Effector memory CD8-positive, alpha-beta T cell (primary cell): ENCODE measurements at regions not wholly inside any gene's neighbourhood (a gene's known extent, or its start where the extent isn't known, plus 50 kb on each side); places are given as distances from the start of the nearest gene placed in this dataset.
"Not testable (repeated sequence)": the region's sequence is repeated elsewhere in the genome, so short reads cannot be mapped to it uniquely, and the experiment has no call there.

ENCODE experiments used
- ATAC-seq: fragments of 150-1000 bp; cut with Tn5 transposase; replicated peaks from 2 replicates; pipeline ENCODE4 v1.10.0; 2021; ENCODE audit warnings: mild to moderate bottlenecking, moderate library complexity
- DNase-seq, 3 experiments: peaks; one replicate each; pipeline ENCODE4 v3.0.0; 2021
- H3K27ac Mint-ChIP-seq, 2 donors: one replicate each; pipeline ENCODE4 v1.8.0; 2022; ENCODE audit warnings: mild to moderate bottlenecking in 2 of 2, mixed read lengths in 2 of 2, moderate library complexity in 2 of 2
- H3K27me3 Mint-ChIP-seq, 2 donors: one replicate each; pipeline ENCODE4 v1.8.0; 2022; ENCODE audit warnings: mixed read lengths in 2 of 2
- H3K36me3 Mint-ChIP-seq: one replicate; pipeline ENCODE4 v1.8.0; 2022; ENCODE audit warnings: mild to moderate bottlenecking, moderate library complexity, mixed read lengths; ENCODE audit not compliant: insufficient read depth
- H3K4me1 Mint-ChIP-seq, 2 donors: one replicate each; pipeline ENCODE4 v1.8.0; 2022; ENCODE audit warnings: low read depth in 2 of 2, mixed read lengths in 2 of 2
- H3K4me3 Mint-ChIP-seq, 2 donors: one replicate each; pipeline ENCODE4 v1.8.0; 2022; ENCODE audit warnings: mild to moderate bottlenecking in 2 of 2, mixed read lengths in 2 of 2, moderate library complexity in 2 of 2
- H3K9me3 Mint-ChIP-seq, 2 donors: one replicate each; pipeline ENCODE4 v1.8.0; 2022; ENCODE audit warnings: mixed read lengths in 2 of 2

GRCh38 chr2:217604527-217605194 is 398.1 kb downstream of the TNS1 start:
- DNase-seq, result no peak
- peaks cover 3 to 6% of the 10 kb centered on the region in 2 donors for H3K27me3 Mint-ChIP-seq
- H3K36me3 Mint-ChIP-seq, result no peaks in the 10 kb centered on the region
- H3K4me1 Mint-ChIP-seq, result peaks cover 0 to under 1% of the 10 kb centered on the region in 2 donors
- H3K27ac Mint-ChIP-seq, result no peak overlapping the region
- no peak overlapping the region for H3K4me3 Mint-ChIP-seq
- ATAC-seq, result no peak
- no peaks in the 10 kb centered on the region for H3K9me3 Mint-ChIP-seq

DNA sequence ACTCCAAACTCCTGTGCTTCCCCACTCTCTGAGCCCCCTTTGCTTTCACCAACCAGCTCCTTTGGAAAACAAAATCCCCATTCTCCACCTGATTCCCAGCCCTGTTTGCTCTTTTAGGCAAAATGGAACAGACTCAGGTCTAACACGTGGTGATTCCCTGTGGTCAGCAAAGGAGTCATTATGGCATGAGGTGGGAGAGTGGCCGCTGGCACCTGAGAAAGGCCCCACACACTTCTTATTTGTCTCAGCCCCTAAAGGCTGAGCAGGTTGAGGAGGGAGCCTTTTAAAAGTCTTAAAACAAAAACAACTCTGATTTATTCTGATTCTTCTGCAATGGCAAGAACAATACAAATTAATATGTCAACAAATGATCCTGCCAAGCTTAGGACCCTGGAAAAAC is 401.2 kb downstream of the TNS1 start:
- Mint-ChIP-seq H3K36me3 (no peaks in the 10 kb centered on the region), H3K27me3 (peaks cover 6 to 21% of the 10 kb centered on the region in 2 donors), H3K27ac (no peak overlapping the region), H3K9me3 (no peaks in the 10 kb centered on the region), H3K4me3 (no peak overlapping the region), H3K4me1 (no peaks in the 10 kb centered on the region)
- DNase-seq, result no peak
- no peak for ATAC-seq

GRCh38 chr2:217599906-217600305 is 402.9 kb downstream of the TNS1 start:
- ATAC-seq (no peak), DNase-seq (no peak)
- Mint-ChIP-seq H3K36me3 (no peaks in the 10 kb centered on the region), H3K27me3 (peaks cover 11 to 21% of the 10 kb centered on the region in 2 donors), H3K4me1 (no peaks in the 10 kb centered on the region), H3K27ac (no peak overlapping the region), H3K4me3 (no peak overlapping the region), H3K9me3 (no peaks in the 10 kb centered on the region)

- no peak overlapping the region for H3K27ac Mint-ChIP-seq
- H3K27me3 Mint-ChIP-seq, result peaks cover 10 to 30% of the 10 kb centered on the region in 2 donors
- H3K4me1 Mint-ChIP-seq, result peaks cover 0 to 4% of the 10 kb centered on the region in 2 donors
- ATAC-seq, result no peak
- H3K9me3 Mint-ChIP-seq, result no peaks in the 10 kb centered on the region
- no peak for DNase-seq
- no peaks in the 10 kb centered on the region for H3K36me3 Mint-ChIP-seq
- H3K4me3 Mint-ChIP-seq, result no peak overlapping the region
Observed at GRCh38 chr2:217597681-217598080, 405.1 kb downstream of the TNS1 start.

GRCh38 chr2:217597145-217597544 is 405.6 kb downstream of the TNS1 start:
- no peak for DNase-seq
- no peak for ATAC-seq
- H3K36me3 Mint-ChIP-seq, result no peaks in the 10 kb centered on the region
- H3K4me1 Mint-ChIP-seq, result peaks cover 0 to 4% of the 10 kb centered on the region in 2 donors
- H3K27ac Mint-ChIP-seq, result no peak overlapping the region
- no peaks in the 10 kb centered on the region for H3K9me3 Mint-ChIP-seq
- no peak overlapping the region for H3K4me3 Mint-ChIP-seq
- H3K27me3 Mint-ChIP-seq, result peaks cover 10 to 30% of the 10 kb centered on the region in 2 donors

- peaks cover 0 to 4% of the 10 kb centered on the region in 2 donors for H3K4me1 Mint-ChIP-seq
- H3K27ac Mint-ChIP-seq, result no peak overlapping the region
- H3K36me3 Mint-ChIP-seq, result no peaks in the 10 kb centered on the region
- ATAC-seq (no peak), DNase-seq (no peak)
- peaks cover 15 to 17% of the 10 kb centered on the region in 2 donors for H3K27me3 Mint-ChIP-seq
- H3K9me3 Mint-ChIP-seq, result no peaks in the 10 kb centered on the region
- H3K4me3 Mint-ChIP-seq, result no peak overlapping the region
Observed at GRCh38 chr2:217593732-217594131, 409.1 kb downstream of the TNS1 start.

GRCh38 chr2:217588266-217588665 is 414.5 kb downstream of the TNS1 start:
- Mint-ChIP-seq H3K4me1 (no peaks in the 10 kb centered on the region), H3K27me3 (peaks cover 0 to 5% of the 10 kb centered on the region in 2 donors), H3K9me3 (no peaks in the 10 kb centered on the region), H3K4me3 (no peak overlapping the region), H3K27ac (no peak overlapping the region), H3K36me3 (no peaks in the 10 kb centered on the region)
- no peak for DNase-seq
- ATAC-seq, result no peak

DNA sequence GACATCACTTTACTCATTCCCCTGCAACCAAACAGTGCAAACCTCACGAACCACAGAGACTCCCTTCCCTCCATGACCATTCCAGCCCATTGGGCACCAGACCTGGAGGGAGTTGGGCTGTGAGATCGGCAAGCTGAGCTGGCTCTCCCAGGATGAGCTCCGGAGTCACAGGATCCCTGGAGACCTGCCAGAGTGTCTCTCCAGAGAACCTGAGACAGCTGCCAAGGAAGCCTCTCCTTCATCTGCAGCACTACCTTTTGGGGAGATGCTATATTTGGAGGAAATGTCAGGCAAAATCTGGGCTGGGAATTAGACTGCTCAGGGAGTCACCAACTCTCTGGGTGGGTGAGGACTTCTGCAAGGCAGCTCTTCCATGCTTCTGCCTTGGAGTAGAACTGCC is 417.4 kb downstream of the TNS1 start:
- H3K27me3 Mint-ChIP-seq, result peaks cover 0 to 5% of the 10 kb centered on the region in 2 donors
- ATAC-seq (no peak), DNase-seq (no peak)
- no peak overlapping the region for H3K4me3 Mint-ChIP-seq
- no peaks in the 10 kb centered on the region for H3K36me3 Mint-ChIP-seq
- no peak overlapping the region for H3K27ac Mint-ChIP-seq
- no peaks in the 10 kb centered on the region for H3K4me1 Mint-ChIP-seq
- H3K9me3 Mint-ChIP-seq, result no peaks in the 10 kb centered on the region

DNA sequence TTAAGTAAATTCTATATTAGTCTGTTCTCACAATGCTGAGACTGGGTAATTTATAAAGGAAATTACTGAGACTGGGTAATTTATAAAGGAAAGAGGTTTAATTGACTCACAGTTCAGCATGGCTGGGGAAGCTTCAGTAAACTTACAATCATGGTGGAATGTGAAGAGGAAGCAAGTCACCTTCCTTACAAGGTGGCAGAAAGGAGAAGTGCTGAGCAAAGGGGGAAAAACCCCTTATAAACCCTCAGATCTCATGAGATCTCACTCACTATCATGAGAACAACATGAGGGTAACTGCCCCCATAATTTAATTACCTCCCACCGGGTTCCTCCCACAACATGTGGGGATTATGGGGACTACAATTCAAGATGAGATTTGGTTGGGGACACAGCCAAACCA is 422.4 kb downstream of the TNS1 start:
- ATAC-seq, H3K36me3 Mint-ChIP-seq, H3K27me3 Mint-ChIP-seq, H3K4me3 Mint-ChIP-seq, H3K4me1 Mint-ChIP-seq, H3K9me3 Mint-ChIP-seq, H3K27ac Mint-ChIP-seq, DNase-seq: not testable (repeated sequence)

GRCh38 chr2:217573571-217573970 is 429.2 kb downstream of the TNS1 start:
- DNase-seq (no peak), ATAC-seq (no peak)
- H3K4me1 Mint-ChIP-seq, result no peaks in the 10 kb centered on the region
- H3K27ac Mint-ChIP-seq, result no peak overlapping the region
- peaks cover 2% of the 10 kb centered on the region for H3K36me3 Mint-ChIP-seq
- H3K9me3 Mint-ChIP-seq, result no peaks in the 10 kb centered on the region
- no peak overlapping the region for H3K4me3 Mint-ChIP-seq
- no peaks in the 10 kb centered on the region for H3K27me3 Mint-ChIP-seq

DNA sequence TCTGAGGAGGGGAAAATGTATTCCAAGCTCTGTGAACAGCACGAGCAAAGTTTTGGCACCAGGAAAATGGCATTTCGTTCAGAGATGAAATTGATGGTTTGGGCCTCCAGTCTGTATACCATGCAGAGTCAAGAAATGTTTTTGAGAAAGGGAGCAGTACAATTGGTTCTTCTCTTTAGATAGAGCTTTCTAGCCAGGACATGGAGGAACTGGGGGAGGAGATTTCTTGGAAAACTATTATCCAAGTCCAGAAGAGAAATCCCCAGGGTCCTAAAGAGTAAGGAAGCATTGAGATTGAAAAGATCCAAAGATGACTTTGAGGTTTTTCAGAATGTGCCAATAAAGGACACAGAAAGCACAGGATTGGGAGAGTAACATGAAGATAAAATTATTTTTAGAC is 432.4 kb downstream of the TNS1 start:
- Mint-ChIP-seq H3K9me3 (no peaks in the 10 kb centered on the region), H3K4me3 (no peak overlapping the region), H3K36me3 (peaks cover 2% of the 10 kb centered on the region), H3K27me3 (no peaks in the 10 kb centered on the region), H3K4me1 (no peaks in the 10 kb centered on the region), H3K27ac (no peak overlapping the region)
- ATAC-seq (no peak), DNase-seq (no peak)

GRCh38 chr2:217568289-217568971 is 434.4 kb downstream of the TNS1 start:
- no peaks in the 10 kb centered on the region for H3K4me1 Mint-ChIP-seq
- DNase-seq, result no peak

DNA sequence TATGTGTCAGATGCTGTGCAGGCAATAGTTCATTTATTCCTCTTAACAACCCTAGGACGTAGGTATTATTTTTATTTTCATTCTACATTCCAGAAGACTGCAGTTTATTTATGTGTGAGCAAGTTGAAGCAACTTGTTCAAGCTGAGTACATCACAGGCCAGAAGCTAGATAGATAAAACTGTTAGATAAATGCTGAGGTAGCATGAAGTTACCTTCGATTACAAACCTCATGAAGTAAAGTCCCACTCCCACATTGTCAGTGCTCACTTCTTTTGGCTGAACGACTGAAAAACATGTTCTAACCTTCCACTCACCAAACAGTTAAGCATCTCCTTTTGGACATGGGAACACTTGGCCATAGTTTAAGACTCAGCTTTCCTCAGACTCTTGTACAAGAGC is 439.2 kb downstream of the TNS1 start:
- Mint-ChIP-seq H3K4me1 (no peaks in the 10 kb centered on the region), H3K27me3 (no peaks in the 10 kb centered on the region), H3K9me3 (peaks cover 0 to 2% of the 10 kb centered on the region in 2 donors), H3K36me3 (no peaks in the 10 kb centered on the region), H3K27ac (no peak overlapping the region), H3K4me3 (no peak overlapping the region)
- ATAC-seq (no peak), DNase-seq (no peak)

More at GRCh38 chr2:217568289-217568971, 434.4 kb downstream of the TNS1 start:
- Mint-ChIP-seq H3K36me3 (peaks cover 2% of the 10 kb centered on the region), H3K27ac (no peak overlapping the region), H3K9me3 (no peaks in the 10 kb centered on the region), H3K4me3 (no peak overlapping the region), H3K27me3 (no peaks in the 10 kb centered on the region)
- no peak for ATAC-seq

DNA sequence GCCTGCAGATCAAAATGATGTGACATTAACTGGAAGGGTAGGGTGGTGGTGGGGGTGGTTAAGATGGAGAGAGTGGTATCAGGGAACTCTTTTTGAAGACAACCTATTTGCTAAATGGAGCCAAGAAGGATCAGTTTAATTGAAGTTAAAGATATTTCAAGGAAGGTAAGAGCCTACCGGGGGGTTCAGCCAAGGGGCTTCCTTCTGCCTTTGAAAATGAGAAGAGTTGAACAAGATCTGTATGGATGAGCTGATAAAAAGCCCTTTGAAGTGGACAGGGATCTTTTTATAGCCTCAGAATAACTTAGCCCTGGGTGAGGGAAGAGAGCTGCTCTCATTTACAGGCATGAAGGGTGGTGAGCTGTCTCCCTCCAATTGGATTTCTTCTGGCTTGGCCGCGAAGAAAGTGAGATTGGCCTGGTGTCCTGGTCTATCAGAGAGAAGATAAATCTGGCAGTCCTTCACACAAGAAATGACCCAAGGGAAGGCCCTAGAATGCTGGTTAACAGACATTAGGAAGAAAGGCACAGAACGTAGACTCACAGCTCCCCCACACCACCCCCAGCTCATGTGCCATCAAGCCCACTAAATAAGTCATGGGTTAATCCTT is 439.8 kb downstream of the TNS1 start:
- DNase-seq (no peak), ATAC-seq (no peak)
- Mint-ChIP-seq H3K36me3 (no peaks in the 10 kb centered on the region), H3K4me3 (no peak overlapping the region), H3K27me3 (no peaks in the 10 kb centered on the region), H3K4me1 (no peaks in the 10 kb centered on the region), H3K9me3 (peaks cover 0 to 2% of the 10 kb centered on the region in 2 donors), H3K27ac (no peak overlapping the region)
